Kidney (tissue), 13 donors: ENCODE measurements at regions not wholly inside any gene's neighbourhood (a gene's known extent, or its start where the extent isn't known, plus 50 kb on each side); places are given as distances from the start of the nearest gene placed in this dataset.
A peak's percentile ranks its signal among the peaks of the same experiment; 100 is the strongest.

Source experiments
- DNase-seq, 5 donors: peaks; one replicate each; pipeline ENCODE4 v3.0.0-alpha.2; 2013 to 2020
- FAIRE-seq: peaks from 2 replicates; lab custom pipeline; 2012; peaks lifted over from hg19 to GRCh38; lab: Jason Lieb, UNC
- H3K27ac ChIP-seq, 2 donors: one replicate each; pipeline ENCODE4 v1.7.0; 2013; ENCODE audit warnings: low read depth in 2 of 2, low read length in 2 of 2, inconsistent platforms in 1 of 2
- H3K27me3 ChIP-seq: one replicate; pipeline ENCODE4 v1.7.1; 2013; ENCODE audit warnings: low read length, inconsistent platforms; ENCODE audit not compliant: control insufficient read depth, insufficient read depth
- H3K36me3 ChIP-seq, 3 donors: one replicate each; pipeline versions ENCODE4 v1.7.0 to v1.7.1; 2013; ENCODE audit warnings: low read length in 3 of 3, control low read depth in 1 of 3, inconsistent platforms in 1 of 3; ENCODE audit not compliant: insufficient read depth in 3 of 3, control insufficient read depth in 2 of 3
- H3K4me1 ChIP-seq, 3 donors: one replicate each; pipeline versions ENCODE4 v1.7.0 to v1.7.1; 2013; ENCODE audit warnings: low read length in 3 of 3, inconsistent platforms in 1 of 3, low read depth in 1 of 3; ENCODE audit not compliant: control insufficient read depth in 2 of 3, insufficient read depth in 2 of 3
- H3K4me3 ChIP-seq, 3 donors: one replicate each; pipeline versions ENCODE4 v1.7.0 to v1.8.1; 2013; ENCODE audit warnings: low read length in 3 of 3, control low read depth in 1 of 3, inconsistent platforms in 1 of 3
- H3K9ac ChIP-seq, 3 donors: one replicate each; pipeline versions ENCODE4 v1.7.0 to v1.7.1; 2013; ENCODE audit warnings: low read length in 3 of 3, control low read depth in 1 of 3, inconsistent platforms in 1 of 3
- H3K9me3 ChIP-seq, 3 donors: one replicate each; pipeline versions ENCODE4 v1.7.0 to v1.7.1; 2013; ENCODE audit warnings: low read length in 3 of 3, control low read depth in 1 of 3, inconsistent platforms in 1 of 3; ENCODE audit not compliant: control insufficient read depth in 2 of 3, insufficient read depth in 1 of 3
- CTCF ChIP-seq: IDR thresholded peaks from 3 replicates; pipeline ENCODE4 v1.5.1; 2012; ENCODE audit warnings: mild to moderate bottlenecking, moderate library complexity, borderline replicate concordance; ENCODE audit not compliant: insufficient read depth; ENCODE audit errors: extremely low read depth
- intact Hi-C: fragments of 100-400 bp; cut with DNase I; formaldehyde crosslinking; loops from one replicate; pipeline ENCODE4 v1.11.1; 2022
- donor health status: control.
- donor health status: control.
- donor health status: control.
- donor health status: control.
- donor health status: control.
- donor health status: DM: yes; HTN: yes; CAD: no.
- donor health status: Normal renal cell carcinoma (clear cell type).

GRCh38 chr5:158177146-158177545, 318.2 kb upstream of the CLINT1 start:
- DNase-seq: no peak
- Histone ChIP-seq H3K4me1 (peaks cover 0 to 3% (median 0%) of the 10 kb centered on the region in 3 donors), H3K27ac (no peak overlapping the region), H3K36me3 (no peaks in the 10 kb centered on the region), H3K27me3 (no peaks in the 10 kb centered on the region), H3K9me3 (no peaks in the 10 kb centered on the region), H3K4me3 (no peak overlapping the region), H3K9ac (no peak overlapping the region)
- no peak for FAIRE-seq
- no peak for TF ChIP-seq CTCF
- intact Hi-C loops: loop anchor here (10.0 kb wide), 1 partner anchor 518 kb away; no protein-coding TSS in a partner anchor

GRCh38 chr5:158175934-158176481, 317.1 kb upstream of the CLINT1 start:
- Histone ChIP-seq H3K9me3 (no peaks in the 10 kb centered on the region), H3K27ac (no peak overlapping the region), H3K27me3 (no peaks in the 10 kb centered on the region), H3K9ac (no peak overlapping the region), H3K4me1 (peaks cover 0 to 3% (median 0%) of the 10 kb centered on the region in 3 donors), H3K4me3 (no peak overlapping the region), H3K36me3 (no peaks in the 10 kb centered on the region)
- FAIRE-seq (no peak), DNase-seq (peak in 4 of 5 donors; percentile 65 to 90 (median 80))
- intact Hi-C loops: loop anchor here (10.0 kb wide), 1 partner anchor 519 kb away; no protein-coding TSS in a partner anchor
- no peak for TF ChIP-seq CTCF

GRCh38 chr5:158174918-158175851, 316.2 kb upstream of the CLINT1 start:
- no peak for FAIRE-seq

More at GRCh38 chr5:158174918-158175851, 316.2 kb upstream of the CLINT1 start:
- TF ChIP-seq CTCF: peak; percentile 93
- Histone ChIP-seq H3K36me3 (no peaks in the 10 kb centered on the region), H3K27me3 (no peaks in the 10 kb centered on the region), H3K9ac (no peak overlapping the region), H3K4me3 (no peak overlapping the region), H3K9me3 (no peaks in the 10 kb centered on the region), H3K27ac (no peak overlapping the region), H3K4me1 (peaks cover 0 to 3% (median 0%) of the 10 kb centered on the region in 3 donors)
- intact Hi-C loops: loop anchor here (10.0 kb wide), 1 partner anchor 520 kb away; no protein-coding TSS in a partner anchor
- DNase-seq: peak in 4 of 5 donors; percentile 80 to 95 (median 91)
